GM21737 (cell line): ENCODE measurements at regions not wholly inside any gene's neighbourhood (a gene's known extent, or its start where the extent isn't known, plus 50 kb on each side); places are given as distances from the start of the nearest gene placed in this dataset.
"Not testable (repeated sequence)": the region's sequence is repeated elsewhere in the genome, so short reads cannot be mapped to it uniquely, and the experiment has no call there.

Experiments used
- ATAC-seq: cut with Tn5 transposase; IDR thresholded peaks from one replicate; pipeline ENCODE4 v1.9.1; 2021; ENCODE audit warnings: mild to moderate bottlenecking, moderate library complexity; ENCODE audit not compliant: unreplicated experiment

- ATAC-seq = no peak
Observed at GRCh38 chr3:102896851-102897621, 462.2 kb downstream of the ZPLD1 start.

- ATAC-seq = no peak
Observed at GRCh38 chr3:102904629-102905028, 469.8 kb downstream of the ZPLD1 start.

DNA sequence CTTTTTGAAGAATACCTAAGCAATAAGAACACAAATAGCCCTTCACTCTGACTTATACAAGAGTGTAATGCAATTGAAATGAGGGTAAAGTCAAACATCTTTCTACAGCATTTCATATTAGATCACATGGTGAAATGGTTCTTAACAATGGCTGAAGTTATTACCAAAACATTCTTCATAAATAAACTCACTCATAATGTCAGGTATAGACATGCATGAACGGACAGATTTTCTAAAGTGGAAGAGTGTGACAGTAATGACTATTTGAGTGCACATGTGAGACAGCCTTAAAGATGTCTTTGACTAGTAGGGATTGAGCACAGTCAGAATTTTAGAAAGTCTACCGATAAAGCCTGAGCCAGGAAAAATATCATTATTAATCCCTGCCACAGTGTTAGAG, 471.0 kb downstream of the ZPLD1 start:
- no peak for ATAC-seq

- ATAC-seq = no peak
Observed at GRCh38 chr3:102906818-102907217, 472.0 kb downstream of the ZPLD1 start.

- ATAC-seq = no peak
Observed at GRCh38 chr3:102909904-102910303, 475.1 kb downstream of the ZPLD1 start.

GRCh38 chr3:102916532-102916931, 481.7 kb downstream of the ZPLD1 start:
- ATAC-seq = no peak

- ATAC-seq = no peak
Observed at GRCh38 chr3:102926618-102927017, 491.8 kb downstream of the ZPLD1 start.

DNA sequence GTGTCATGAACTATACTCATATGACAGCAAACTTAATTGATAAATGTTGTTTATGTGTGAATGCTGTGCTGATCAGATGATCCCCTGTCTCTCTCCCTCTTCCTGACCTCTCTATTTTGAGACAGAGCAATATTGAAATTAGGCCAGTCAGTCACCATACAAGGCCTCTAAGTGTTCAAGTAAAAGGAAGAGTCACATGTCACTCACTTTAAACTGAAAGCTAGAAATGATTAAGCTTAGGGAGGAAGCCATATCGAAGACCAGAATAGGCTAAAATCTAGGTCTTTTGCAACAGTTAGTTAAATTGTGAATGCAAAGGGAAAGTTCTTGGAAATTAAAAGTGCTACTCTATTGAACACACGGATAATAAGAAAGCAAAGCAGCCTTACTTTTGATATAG, 498.6 kb downstream of the ZPLD1 start:
- no peak for ATAC-seq

- ATAC-seq = no peak
Observed at GRCh38 chr3:102936511-102937045, 501.8 kb downstream of the ZPLD1 start.

GRCh38 chr3:102941786-102942185, 507.0 kb downstream of the ZPLD1 start:
- no peak for ATAC-seq

DNA sequence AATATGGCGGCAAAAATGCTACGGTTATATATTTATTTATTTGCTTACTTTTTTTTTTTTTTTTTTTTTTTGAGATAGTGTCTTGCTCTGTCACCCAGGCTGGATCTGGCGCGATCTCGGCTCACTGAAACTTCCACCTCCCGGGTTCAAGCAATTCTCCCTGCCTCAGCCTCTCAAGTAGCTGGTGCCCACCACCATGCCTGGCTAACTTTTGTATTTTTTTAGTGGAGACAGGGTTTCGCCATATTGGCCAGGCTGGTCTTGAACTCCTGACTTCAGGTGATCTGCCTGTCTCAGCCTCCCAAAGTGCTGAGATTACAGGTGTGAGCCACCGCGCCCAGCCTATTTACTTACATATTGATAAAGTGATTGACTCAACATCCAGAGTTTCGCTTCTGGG, 511.6 kb downstream of the ZPLD1 start:
- not testable (repeated sequence) for ATAC-seq

GRCh38 chr3:102972350-102972749, 537.5 kb downstream of the ZPLD1 start:
- no peak for ATAC-seq

DNA sequence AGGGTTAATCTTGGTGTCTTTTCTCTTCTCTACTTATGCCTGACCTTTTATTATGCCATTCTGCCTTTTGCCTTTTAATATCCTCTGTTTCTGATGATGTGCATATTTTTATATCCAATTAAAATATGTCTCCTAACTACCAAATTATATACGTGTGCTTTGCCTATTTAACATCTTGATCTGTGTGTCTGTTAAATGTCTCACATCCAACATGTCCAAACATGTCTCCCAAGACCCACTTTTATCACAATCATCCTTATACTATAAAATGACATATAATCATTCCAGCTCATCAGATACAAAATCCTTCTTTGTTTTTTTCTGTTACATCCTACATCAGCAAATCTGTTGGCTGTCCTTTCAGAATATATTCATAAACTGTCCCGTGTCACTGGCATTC, 539.5 kb downstream of the ZPLD1 start:
- no peak for ATAC-seq

- no peak for ATAC-seq
Observed at GRCh38 chr3:102979191-102979590, 544.4 kb downstream of the ZPLD1 start.

DNA sequence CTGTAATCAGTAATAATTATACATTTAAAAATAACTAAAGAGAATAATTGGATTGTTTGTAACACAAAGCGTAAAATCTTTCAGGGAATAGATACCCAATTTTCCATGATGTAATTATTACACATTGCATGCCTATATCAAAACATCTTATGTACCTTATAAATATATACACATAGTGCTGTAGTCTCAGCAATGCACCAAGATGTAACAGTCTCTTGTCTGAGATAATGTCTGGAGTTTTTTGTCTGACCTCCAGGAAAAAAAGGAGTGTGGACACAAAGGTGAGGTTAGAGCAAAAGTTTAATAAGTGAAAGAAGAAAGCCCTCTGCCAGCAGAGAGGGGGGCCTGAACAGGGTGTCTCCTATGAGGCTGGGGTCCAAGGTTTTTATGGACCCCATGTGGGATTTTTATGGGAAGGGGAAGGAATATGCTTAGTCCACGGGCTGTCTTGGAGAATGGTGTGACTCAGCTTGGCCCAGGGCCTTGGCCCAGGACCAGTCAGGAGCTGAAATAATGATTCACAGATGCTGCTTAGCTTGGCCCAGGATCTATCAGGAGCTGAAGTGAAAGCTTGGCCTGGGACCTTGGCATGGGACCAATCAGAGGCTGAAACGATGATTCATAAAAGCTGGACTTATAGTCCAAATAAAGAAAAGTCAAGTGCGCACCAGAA, 545.0 kb downstream of the ZPLD1 start:
- no peak for ATAC-seq

DNA sequence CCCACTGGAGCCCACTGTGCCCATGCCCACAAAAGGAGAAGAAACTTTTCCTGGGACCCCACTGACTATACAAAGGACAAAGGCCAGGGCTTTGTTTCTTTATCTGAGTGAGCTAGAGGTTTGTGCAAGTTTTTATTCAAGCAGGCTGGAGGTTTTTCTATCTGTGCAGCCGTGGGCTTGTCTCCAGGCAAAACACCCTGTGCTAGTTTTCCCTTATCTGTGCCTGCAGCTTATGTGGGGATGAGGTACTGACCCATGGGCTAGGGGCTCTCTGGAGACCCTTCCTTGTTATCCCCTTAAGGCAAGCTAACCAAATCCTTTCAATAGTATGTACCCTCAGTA, 545.5 kb downstream of the ZPLD1 start:
- ATAC-seq = no peak

DNA sequence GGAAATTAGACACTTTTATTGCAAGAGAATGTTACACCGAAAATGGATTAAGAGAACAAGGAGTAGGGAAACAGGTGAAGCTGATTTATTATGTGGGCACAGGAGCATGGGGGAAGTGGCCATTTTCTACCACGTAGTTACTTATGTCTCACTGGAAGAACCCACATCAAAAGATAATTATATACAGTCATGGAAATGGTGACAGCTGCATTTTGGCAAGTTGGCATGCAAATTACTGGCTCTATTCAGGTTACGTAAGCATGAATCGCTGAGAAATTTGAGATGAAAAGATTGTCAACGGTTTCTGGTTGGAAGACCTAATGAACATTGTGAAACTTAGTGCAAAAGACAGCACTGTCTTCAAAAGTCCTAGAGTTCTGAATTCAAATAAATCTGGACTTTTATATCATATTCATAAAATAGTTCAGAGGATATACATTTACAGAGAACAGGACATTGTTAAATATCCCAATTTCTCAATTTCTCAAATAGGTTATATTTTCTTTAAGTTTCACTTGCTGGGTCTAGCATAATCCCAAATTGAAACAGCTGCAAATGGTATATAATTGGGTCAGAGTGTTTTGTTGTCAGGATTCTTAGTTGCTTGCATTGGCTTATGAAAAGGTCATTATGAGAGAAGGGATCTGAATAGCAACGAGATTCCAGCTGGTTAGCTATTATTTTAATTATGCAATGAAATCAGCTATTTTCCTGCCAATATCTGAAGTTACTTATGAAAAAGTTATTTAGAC, 567.8 kb downstream of the ZPLD1 start:
- no peak for ATAC-seq

DNA sequence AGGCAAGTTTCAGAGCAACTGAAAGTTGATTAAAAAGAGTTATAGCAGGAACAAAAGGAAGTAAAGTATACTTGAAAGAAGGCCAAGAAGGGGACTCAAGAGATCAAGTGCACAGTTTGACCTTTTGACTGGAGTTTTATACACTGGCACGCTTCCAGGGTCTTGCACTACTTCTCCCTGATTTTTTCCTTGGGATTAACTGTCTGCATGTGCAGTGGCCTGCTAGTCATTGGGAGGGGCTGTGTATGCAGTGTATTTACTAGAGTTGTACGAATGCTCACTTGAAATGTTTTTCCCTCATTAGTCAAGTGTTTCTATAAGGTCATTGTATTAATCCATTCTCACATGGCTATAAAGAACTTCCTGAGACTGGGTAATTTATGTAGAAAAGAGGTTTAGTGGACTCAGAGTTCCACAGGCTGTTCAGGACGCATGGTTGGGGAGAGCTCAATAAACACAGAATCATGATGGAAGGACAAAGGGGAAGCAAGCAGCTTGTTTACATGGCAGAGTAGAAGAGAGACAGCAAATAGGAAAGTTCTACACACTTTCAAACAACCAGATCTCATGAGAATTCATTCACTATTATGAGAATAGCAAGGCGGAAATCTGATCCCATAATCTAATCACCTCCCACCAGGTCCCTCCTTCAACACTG, 571.8 kb downstream of the ZPLD1 start:
- ATAC-seq = no peak

DNA sequence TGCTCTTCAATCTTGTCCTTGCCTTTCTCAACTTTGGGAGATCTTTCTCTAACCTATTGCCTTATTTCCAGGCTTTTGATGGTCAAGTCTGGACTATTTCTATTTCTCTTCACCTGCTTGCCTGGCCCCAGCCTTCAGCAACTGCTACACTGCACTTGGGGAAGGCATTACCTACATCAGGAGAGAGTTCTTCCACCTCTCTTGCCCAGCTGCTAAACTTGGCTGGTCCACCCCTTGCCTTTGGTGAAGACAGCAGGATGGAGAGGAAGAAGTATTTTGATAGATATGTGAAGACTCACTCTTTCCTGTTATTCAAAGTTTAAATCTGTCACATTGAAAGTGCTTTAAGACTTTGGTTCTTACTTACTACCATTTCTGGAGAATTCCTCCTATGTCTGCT, 574.8 kb downstream of the ZPLD1 start:
- ATAC-seq = no peak

GRCh38 chr3:103025880-103026279, 591.1 kb downstream of the ZPLD1 start:
- ATAC-seq = no peak

DNA sequence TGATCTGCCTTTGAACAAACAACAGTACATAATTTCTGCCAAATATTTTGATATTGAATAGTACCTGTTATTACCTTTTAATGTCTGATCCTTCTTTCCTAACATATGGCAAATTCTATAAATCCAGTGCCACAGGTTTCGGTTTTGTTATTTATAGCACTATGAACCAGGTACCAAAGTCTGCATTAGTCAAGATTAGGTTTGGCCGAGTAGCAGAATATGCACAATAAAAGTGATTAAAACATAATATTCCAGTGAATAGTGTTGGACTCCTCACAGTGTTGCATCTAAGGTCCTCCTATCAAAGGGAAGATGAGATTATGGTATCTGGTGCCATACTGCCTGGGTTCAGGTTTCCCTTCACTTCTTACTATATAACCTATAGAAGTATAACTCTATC, 599.0 kb downstream of the ZPLD1 start:
- no peak for ATAC-seq
